CD1c-positive myeloid dendritic cell (primary cell): ENCODE measurements at regions not wholly inside any gene's neighbourhood (a gene's known extent, or its start where the extent isn't known, plus 50 kb on each side); places are given as distances from the start of the nearest gene placed in this dataset.
"Not testable (repeated sequence)": the region's sequence is repeated elsewhere in the genome, so short reads cannot be mapped to it uniquely, and the experiment has no call there.

Experiments
- DNase-seq: peaks from one replicate; pipeline ENCODE4 v3.0.0-alpha.2; 2016; ENCODE audit errors: extremely low spot score

GRCh38 chr4:77366876-77367275 lies 209.9 kb downstream of the CCNG2 start:
- DNase-seq = not testable (repeated sequence)

GRCh38 chr4:77367638-77368037 lies 210.6 kb downstream of the CCNG2 start:
- no peak for DNase-seq

GRCh38 chr4:77372375-77372774 lies 215.4 kb downstream of the CCNG2 start:
- DNase-seq = no peak

GRCh38 chr4:77375866-77376607 lies 219.0 kb downstream of the CCNG2 start:
- DNase-seq = no peak

- DNase-seq = no peak
Observed at GRCh38 chr4:77376788-77377460, 219.9 kb downstream of the CCNG2 start.

GRCh38 chr4:77384094-77384493 lies 221.5 kb upstream of the CXCL13 start:
- DNase-seq = no peak

GRCh38 chr4:77385124-77385969 lies 220.3 kb upstream of the CXCL13 start:
- DNase-seq = peak; percentile 35

- DNase-seq = no peak
Observed at GRCh38 chr4:77393996-77394395, 211.6 kb upstream of the CXCL13 start.

- DNase-seq = no peak
Observed at GRCh38 chr4:77395481-77395880, 210.1 kb upstream of the CXCL13 start.

- DNase-seq = no peak
Observed at GRCh38 chr4:77398256-77398655, 207.4 kb upstream of the CXCL13 start.

- DNase-seq = no peak
Observed at GRCh38 chr4:77399831-77400230, 205.8 kb upstream of the CXCL13 start.

- no peak for DNase-seq
Observed at GRCh38 chr4:77413766-77414165, 191.9 kb upstream of the CXCL13 start.

- DNase-seq = no peak
Observed at GRCh38 chr4:77415689-77416088, 189.9 kb upstream of the CXCL13 start.

- DNase-seq = no peak
Observed at GRCh38 chr4:77418333-77418732, 187.3 kb upstream of the CXCL13 start.

- no peak for DNase-seq
Observed at GRCh38 chr4:77430847-77431246, 174.8 kb upstream of the CXCL13 start.

- no peak for DNase-seq
Observed at GRCh38 chr4:77431546-77431945, 174.1 kb upstream of the CXCL13 start.

- DNase-seq = no peak
Observed at GRCh38 chr4:77432717-77433417, 172.8 kb upstream of the CXCL13 start.

GRCh38 chr4:77433418-77433733 lies 172.2 kb upstream of the CXCL13 start:
- DNase-seq = peak; percentile 10

- DNase-seq = no peak
Observed at GRCh38 chr4:77434299-77435092, 171.1 kb upstream of the CXCL13 start.

- DNase-seq = no peak
Observed at GRCh38 chr4:77437079-77437478, 168.5 kb upstream of the CXCL13 start.

GRCh38 chr4:77438549-77438948 lies 167.1 kb upstream of the CXCL13 start:
- DNase-seq = no peak
